ENCODE measurements at regions not wholly inside any gene's neighbourhood (a gene's known extent, or its start where the extent isn't known, plus 50 kb on each side); places are given as distances from the start of the nearest gene placed in this dataset.

GRCh38 chr5:92594031-92594430 lies 987.0 kb downstream of the NR2F1-AS1 start:
- DNase-seq: no peak

GRCh38 chr5:92588876-92589275 lies 992.1 kb downstream of the NR2F1-AS1 start:
- no peak for DNase-seq

- no peak for DNase-seq
Measured at GRCh38 chr5:92581690-92582089, 999.3 kb downstream of the NR2F1-AS1 start.

GRCh38 chr5:92581249-92581648 lies 999.8 kb downstream of the NR2F1-AS1 start:
- no peak for DNase-seq

- DNase-seq: no peak
Measured at GRCh38 chr5:92580814-92581213, 1000.2 kb downstream of the NR2F1-AS1 start.

GRCh38 chr5:92574023-92574422 lies 1007.0 kb downstream of the NR2F1-AS1 start:
- DNase-seq: no peak

- no peak for DNase-seq
Measured at GRCh38 chr5:92568522-92568921, 1012.5 kb downstream of the NR2F1-AS1 start.

- DNase-seq: no peak
Measured at GRCh38 chr5:92567831-92568450, 1013.1 kb downstream of the NR2F1-AS1 start.

- no peak for DNase-seq
Measured at GRCh38 chr5:92566113-92566786, 1014.8 kb downstream of the NR2F1-AS1 start.

GRCh38 chr5:92565673-92566072 lies 1015.3 kb downstream of the NR2F1-AS1 start:
- no peak for DNase-seq

- no peak for DNase-seq
Measured at GRCh38 chr5:92562065-92562464, 1019.0 kb downstream of the NR2F1-AS1 start.

GRCh38 chr5:92561411-92561959 lies 1019.5 kb downstream of the NR2F1-AS1 start:
- DNase-seq: no peak

GRCh38 chr5:92560698-92561401 lies 1020.2 kb downstream of the NR2F1-AS1 start:
- DNase-seq: no peak

- DNase-seq: no peak
Measured at GRCh38 chr5:92559781-92560180, 1021.2 kb downstream of the NR2F1-AS1 start.

GRCh38 chr5:92559331-92559730 lies 1021.7 kb downstream of the NR2F1-AS1 start:
- no peak for DNase-seq

GRCh38 chr5:92556747-92557146 lies 1024.3 kb downstream of the NR2F1-AS1 start:
- DNase-seq: no peak

GRCh38 chr5:92554447-92555085 lies 1026.5 kb downstream of the NR2F1-AS1 start:
- no peak for DNase-seq

- no peak for DNase-seq
Measured at GRCh38 chr5:92553326-92553725, 1027.7 kb downstream of the NR2F1-AS1 start.

- DNase-seq: no peak
Measured at GRCh38 chr5:92552206-92553160, 1028.5 kb downstream of the NR2F1-AS1 start.

GRCh38 chr5:92548346-92548745 lies 1032.7 kb downstream of the NR2F1-AS1 start:
- no peak for DNase-seq

GRCh38 chr5:92544596-92544995 lies 1036.4 kb downstream of the NR2F1-AS1 start:
- DNase-seq: no peak

- no peak for DNase-seq
Measured at GRCh38 chr5:92544036-92544435, 1037.0 kb downstream of the NR2F1-AS1 start.
